ENCODE measurements at regions not wholly inside any gene's neighbourhood (a gene's known extent, or its start where the extent isn't known, plus 50 kb on each side); places are given as distances from the start of the nearest gene placed in this dataset.

DNA sequence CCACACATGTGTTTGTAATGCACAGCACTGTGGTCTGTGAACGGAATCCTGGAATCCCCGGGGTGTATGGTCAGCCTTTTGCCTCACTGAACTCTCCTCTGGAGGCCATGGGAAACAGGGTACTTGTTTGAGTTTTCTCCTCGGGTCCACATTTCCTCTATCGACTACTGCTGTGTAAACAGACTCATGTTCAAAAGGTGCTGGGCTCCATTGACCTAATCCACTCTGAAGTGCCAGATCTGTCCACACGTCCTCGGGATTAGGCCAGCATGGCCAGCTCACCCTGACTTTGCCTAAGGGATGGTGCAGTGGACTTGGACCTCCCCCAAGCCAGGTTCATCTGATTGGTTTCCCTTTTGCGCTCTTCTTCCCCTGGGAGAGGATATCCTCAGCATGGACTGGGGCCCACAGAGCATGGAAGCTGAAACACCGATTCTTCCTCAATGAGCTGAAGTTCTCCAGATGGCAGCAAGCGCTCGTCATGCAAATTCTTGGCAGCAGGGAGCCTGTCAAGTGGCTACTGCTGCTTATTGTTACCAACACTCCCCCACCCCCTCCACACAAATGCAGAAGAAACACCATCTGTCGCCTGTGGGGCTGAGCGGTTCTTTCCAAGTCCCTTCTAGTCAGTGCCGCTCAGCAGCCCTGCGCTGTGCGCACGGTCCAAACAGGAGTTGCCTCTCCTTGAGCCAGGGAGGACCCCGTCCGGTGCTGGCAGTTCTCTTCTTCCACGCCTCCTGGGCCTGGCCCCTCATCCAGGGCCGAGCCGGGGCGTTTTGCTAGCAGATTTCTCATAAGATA is 292.6 kb upstream of the MARCKS start:
- peak; percentile 93 for DNase-seq (ENCODE audit: low spot score)

DNA sequence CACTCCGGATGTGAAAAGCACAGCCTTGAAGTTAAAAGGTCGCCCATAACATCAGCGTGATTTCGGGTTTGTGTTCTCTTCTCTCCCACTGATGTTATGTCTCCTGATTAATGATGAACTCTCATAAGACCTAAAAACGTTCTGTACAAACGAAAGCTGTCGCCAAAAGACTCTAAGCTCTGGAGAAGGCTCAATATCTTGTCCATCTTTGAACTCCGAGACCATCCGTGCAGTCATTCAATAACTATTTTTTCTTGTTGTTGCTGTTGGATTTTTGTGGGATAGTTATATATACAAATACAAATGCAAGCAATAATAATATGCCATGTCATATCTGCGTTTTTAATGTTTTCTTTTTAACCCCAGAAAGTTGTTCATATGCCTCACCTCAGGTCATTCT is 291.8 kb upstream of the MARCKS start:
- no peak for DNase-seq (ENCODE audit: low spot score)

DNA sequence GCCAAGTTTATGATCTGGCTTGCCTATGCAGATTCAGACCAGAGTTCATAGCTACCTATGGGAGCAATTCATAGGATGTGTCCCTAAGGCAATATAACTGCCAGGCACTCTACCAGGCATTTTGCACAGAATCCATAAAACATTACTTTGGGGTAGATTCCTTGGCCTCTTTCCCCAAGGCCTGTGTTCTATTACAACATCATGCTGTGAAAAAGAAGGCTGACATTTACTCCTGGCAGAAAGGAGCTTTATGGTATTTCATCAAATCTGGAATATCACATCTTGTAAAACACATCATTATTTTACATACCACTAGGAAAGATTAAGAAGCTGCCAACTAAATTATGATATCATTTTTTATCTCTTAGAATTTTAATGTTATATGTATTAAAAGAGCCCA is 287.0 kb upstream of the MARCKS start:
- DNase-seq (ENCODE audit: low spot score) = no peak

DNA sequence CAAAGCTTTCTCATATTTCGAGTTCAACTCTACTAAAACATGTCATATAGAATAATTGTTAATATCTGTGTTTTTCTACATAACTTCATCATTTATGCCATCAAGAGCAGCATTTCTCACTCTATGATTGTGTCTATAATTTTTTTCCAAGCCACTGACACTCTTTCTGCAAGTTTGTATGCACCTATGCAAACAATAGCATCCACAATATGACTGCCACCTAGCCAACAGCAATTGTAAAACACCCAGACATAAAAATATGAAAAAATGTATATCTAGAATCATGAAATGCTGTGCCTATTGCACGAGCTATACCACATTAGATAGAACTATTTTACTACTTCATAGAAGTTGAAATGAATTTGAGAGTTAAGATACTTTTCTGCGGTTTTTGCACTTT is 286.5 kb upstream of the MARCKS start:
- no peak for DNase-seq (ENCODE audit: low spot score)

DNA sequence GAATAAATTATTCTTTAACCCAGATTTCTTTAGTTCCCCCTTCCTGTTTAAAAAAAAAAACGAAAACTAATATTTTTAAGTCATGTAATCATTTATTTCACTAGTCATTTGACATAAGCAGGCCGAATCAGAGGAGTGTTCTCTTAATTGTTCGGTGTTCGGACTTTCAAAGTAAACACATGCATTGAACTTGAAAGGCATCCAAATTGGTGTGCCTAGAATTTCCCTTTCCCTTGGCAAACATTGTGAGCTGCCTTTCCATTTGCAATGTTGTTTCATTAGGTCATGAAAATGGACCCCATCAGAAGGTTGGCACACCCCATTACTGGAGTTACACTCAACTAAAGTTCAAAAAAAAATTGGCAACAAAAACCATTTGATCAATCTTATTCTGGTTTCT is 283.0 kb upstream of the MARCKS start:
- DNase-seq (ENCODE audit: low spot score) = no peak

DNA sequence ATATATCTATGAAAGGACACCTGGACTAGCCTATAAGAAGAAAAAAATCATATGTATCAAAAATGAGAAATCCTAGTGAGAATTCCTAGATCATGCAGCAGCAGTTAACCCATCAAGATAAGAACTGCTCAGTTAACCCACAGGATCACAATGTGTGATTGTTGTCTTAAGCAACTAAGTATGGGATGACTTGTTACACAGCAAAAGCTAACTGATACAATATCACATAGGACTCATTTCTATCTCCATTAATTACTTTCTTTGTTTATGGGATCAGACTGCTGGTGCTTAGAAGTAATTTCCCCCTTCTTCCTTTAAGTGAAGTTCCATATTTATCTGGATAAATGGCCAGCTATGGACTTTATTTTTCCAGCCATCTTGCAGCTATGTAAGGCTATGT is 280.8 kb upstream of the MARCKS start:
- no peak for DNase-seq (ENCODE audit: low spot score)

DNA sequence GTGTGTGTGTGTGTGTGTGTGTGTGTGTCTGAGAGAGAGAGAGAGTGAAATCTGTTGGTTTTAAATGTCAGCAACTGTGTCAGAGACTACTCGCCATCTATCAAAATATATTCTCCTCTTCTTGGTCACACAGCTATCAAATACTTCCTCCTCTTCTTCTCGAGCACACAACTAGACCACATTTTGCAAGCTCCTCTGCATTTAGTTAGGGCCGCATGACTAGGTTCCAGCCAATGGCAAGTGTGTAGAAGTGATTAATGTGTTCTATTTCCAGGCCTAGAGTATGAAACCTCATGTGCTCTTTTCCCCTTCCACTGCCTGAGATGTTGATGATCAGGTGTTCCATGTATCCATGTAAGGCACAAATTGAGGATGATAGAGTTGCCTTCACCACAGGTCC is 278.5 kb upstream of the MARCKS start:
- no peak for DNase-seq (ENCODE audit: low spot score)

DNA sequence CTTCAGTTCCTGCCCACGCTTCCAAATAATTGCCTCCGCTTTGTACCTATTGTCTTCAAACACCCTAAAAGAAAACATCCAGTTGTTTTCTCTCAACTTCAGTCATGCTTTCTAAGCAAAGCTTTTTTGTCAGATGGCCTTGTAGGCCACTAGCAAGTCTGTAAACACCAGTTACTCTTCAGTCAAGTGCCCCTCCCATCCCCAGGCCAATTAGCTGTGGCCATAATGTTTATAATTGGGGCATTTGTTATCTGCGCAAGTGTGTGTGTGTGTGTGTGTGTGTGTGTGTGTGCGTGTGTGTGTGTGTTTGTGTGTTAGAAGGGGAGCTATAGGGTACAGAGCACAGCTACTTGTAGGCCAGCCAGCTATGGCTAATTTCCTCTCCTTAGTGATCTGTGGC is 272.4 kb upstream of the MARCKS start:
- DNase-seq (ENCODE audit: low spot score) = no peak

DNA sequence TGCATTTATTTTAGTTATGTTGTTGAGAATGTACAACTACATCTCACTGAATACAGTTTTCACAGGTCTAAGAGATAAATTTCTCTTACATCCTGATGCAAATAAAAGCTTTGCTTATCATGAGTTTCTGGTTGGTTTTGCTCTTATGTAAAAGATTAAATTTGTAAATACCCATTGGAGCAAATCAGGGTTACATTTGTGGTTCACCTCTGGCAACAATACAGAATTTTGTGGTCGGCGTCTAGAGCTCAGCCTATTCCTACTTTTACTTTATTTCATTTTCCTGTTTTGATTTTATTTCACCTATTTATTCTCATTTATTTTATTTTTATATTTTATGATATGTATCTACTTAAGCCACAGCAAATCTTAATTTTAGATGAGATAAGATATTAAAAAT is 271.9 kb upstream of the MARCKS start:
- DNase-seq (ENCODE audit: low spot score) = no peak

DNA sequence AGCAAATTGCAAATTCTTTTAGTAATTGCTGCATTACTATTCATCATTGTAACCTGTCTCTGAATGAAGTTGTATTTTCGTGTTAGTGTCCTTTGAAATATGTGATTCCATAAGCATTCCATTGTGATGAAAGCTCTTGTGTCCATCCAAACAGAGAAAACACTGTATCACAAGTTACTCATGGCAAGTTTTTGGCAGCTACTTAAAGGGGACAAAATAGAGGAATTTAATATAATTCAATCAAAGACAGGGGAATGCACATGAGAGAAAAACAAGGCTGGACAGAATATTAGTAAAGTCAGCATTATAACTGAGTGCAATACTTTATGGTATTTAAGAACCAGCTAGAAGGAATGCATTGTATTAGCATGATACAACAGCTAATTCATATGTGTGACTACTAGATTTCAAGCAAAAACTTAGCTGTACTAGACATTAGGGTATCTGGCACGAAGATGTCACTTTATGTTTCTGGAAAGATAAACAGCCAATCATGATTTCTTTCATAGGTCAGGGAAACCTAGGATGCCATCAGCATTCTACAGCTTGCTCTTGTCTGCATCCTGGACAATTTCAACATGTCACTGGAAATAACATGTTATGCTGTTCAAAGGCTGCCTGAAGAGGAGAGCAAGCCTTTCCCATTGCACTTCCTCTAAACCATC is 270.6 kb upstream of the MARCKS start:
- no peak for DNase-seq (ENCODE audit: low spot score)

DNA sequence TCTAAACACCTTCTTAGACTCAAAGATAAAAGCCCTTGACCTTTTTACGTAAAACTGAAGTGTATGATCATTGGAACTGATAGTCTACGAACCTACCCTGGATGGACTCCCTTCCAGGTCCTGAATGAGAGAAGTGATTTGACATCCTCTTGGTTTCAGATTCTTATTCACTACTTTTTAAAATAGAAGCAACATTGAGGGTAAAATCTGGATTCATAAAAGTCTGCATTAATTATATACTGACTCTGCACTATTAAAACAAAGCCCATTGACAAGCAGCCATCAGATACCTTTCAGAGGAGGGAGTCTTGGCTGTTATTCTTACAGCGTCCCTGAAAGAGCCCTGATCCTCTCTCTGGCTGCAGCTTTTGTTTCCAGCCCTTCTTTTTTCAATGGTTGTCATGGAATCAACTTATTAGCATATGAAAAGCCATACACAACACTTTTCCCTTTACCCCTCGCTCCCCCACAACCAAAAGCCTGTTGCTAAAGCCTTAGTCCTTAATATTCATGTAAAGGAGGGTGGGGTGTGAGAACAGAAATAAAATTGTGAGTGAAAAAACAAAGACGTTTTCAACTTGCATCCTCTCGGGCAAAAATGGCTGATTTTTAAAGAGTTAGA is 270.0 kb upstream of the MARCKS start:
- DNase-seq (ENCODE audit: low spot score) = peak; percentile 74

DNA sequence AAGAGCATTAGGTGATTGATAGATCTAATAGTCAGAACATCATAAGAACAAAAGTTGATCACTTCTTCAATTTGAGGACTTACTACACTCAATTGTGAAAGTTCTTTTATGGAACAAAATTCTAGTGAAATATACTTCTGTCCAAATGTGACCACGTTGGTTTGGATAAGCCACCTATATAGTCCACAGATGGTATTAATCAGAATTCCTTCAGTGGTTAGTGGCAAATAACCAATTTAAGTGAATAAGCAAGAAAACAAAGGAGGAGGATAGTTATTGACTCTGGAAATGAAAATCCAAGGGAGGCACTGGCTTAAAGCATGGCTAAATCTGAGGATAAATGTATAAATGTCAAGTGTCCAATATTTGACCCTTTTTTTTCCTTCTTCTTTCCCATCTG is 268.5 kb upstream of the MARCKS start:
- no peak for DNase-seq (ENCODE audit: low spot score)

DNA sequence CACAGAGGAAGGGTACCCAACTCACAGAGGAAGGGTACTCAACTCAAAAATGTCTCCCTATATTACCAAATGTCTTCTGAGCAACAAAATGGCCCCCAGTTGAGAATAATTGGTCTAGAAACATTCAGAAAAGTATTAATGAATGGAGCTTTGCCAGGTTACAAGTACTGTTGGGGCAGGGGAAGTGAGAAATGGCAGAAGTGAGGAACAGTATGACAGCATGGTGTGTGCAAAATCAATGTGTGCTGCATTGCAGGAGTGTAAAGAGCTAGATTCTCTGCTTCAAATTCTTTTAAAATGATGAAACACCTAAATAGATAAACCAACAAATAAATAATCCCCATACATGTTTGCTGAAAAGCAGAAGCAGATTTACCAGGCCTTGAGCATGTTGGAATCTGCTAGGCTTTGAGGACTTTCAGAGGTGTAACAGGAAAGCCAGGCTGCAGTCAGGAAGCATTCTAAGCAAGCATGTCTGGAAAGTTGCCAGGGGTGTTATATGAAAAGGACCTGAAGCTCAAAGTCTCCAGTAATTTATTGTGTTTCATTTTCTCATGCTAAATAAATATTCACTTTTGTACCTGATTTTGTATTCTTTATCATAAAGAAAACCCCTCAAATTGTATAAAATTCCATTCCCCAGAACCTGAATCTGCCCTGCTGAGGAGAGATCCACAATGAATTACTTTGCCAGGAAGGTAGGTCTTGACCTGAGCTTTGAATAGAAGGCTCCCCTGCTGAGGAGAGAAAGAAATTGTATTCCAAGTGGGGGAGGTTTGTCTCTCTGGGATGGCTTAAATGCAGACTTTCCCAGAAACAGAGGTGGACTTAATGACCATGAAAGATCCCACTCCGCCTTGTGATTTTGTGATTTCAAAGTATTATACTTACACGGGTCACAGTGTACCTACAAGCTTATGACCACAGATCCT is 265.0 kb upstream of the MARCKS start:
- no peak for DNase-seq (ENCODE audit: low spot score)

DNA sequence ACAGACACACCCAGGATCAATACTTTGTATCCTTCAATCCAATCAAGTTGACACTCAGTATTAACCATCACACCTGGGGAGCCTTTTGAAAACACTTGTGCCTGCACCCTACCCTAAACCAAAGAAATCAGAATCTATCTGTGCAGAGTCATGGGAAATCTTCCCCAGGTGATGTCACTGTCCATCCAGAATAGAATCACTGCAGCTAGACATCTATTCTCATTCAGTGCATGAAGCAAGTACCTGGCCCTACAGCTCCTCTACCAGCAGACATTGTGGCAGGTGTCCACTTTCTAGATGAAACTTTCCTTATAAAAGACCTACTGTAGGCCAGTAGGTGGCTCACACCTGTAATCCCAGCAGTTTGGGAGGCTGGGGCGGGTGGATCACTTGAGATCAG is 262.4 kb upstream of the MARCKS start:
- no peak for DNase-seq (ENCODE audit: low spot score)

DNA sequence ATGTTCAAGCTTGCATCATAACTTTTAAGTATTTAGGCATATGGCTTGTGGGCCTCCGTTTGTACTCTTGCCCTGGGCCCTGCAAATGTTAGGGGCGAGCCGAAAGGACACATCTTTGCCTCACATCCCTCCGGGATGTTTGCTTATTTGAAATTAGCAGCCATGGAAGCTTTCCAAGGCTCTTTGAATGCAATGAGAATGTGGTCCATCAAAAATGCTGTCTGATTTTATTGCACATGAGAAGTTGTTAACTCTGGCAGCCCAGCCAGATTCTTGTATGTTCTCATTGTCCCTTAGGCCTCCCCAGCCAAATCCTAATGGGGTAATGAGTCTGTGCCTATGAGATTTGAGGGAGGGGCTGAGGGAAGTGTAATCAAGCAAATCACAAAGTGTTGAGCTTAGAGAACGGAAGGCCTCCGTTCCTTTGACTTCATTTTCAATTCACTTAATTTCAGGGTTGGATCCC is 261.2 kb upstream of the MARCKS start:
- no peak for DNase-seq (ENCODE audit: low spot score)

DNA sequence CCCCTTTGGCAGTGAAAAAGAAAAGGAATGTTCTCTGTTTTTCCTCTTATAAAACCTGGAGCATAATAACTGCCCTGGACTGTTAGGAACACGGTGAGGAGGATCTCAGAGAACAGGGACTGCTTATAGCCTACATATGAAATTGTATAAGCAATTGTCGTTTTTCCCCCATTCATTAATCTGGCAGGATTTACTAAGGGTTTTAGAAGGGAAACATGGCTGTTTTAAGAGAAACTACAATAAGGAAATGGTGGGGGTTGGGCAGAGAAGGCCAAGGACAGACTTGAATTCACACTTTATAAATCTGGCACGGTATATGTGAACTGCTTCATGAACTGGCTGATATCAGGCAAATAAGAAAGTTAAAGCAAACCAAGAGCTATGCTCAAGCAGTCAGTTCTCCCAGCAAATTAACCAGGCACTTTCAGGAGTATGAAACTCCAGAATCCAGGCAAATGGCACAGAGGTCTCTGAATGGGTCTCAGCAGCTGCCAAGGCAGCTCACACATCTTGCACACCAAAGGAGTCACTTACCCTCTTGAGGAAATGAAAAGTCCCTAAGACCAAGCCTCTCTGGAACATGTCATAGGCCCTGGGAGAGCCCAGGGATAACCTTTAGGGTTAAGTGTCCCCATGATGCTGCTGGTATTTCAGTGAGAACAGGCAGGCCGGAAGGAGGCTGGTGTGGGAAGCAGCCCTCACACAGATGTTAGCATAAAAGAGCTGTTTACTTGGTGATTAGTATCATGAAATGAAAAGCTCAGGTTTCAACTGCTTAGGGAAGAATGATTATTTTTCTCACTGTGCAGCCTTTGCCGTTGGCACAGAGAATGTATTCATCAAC is 260.5 kb upstream of the MARCKS start:
- no peak for DNase-seq (ENCODE audit: low spot score)

DNA sequence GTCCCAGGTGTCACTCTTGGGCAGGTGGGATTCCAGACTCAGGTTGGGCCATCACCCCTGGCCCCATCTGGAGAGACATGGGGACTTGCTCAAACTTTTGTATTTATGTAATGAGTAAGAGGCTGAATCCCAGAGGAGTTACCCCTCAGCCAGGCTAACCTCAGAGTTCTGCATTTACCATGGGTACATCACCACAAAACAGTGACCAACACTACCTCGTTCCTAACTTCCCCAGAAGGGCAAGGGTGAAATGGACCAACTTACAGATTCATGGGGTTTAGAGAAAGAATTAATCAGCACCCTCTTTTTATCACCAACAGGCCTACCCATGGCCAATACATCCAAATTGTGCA is 259.9 kb upstream of the MARCKS start:
- DNase-seq (ENCODE audit: low spot score) = no peak

DNA sequence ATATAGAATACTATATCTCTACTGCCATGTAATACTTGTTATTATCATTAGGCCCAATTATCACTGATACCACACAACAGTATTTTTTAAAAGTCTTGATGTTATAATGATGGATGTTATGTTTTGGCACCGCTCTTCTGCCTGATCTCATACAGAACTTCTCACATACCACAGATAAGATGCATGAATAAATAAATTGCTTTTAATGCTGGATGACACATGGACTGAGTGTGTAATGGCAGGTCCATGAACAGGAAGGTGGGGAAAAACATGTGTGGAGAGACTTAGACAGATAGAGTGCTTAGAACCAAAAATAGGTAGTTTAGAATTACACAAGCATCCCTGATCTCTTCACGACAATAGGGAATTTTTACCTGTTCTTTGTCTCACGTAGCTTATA is 258.4 kb upstream of the MARCKS start:
- no peak for DNase-seq (ENCODE audit: low spot score)

DNA sequence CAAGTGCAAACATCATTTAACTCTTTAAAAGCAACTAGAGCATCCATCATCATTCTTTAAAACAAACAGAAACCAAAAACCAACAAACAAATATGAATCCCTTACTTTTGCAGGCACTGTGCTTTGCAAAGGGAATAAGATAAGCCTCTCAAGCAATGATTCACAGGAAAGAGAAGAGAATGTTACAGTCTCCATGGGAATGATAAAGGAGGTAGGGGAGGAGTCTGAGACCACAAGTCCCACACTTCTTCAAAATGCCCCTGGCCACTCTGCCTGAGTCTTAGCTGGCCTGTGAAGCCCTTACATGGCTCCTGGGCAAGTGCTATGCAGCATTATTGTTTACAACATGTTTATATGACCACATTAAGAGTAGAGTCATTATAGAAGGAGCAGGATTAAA is 257.7 kb upstream of the MARCKS start:
- no peak for DNase-seq (ENCODE audit: low spot score)

DNA sequence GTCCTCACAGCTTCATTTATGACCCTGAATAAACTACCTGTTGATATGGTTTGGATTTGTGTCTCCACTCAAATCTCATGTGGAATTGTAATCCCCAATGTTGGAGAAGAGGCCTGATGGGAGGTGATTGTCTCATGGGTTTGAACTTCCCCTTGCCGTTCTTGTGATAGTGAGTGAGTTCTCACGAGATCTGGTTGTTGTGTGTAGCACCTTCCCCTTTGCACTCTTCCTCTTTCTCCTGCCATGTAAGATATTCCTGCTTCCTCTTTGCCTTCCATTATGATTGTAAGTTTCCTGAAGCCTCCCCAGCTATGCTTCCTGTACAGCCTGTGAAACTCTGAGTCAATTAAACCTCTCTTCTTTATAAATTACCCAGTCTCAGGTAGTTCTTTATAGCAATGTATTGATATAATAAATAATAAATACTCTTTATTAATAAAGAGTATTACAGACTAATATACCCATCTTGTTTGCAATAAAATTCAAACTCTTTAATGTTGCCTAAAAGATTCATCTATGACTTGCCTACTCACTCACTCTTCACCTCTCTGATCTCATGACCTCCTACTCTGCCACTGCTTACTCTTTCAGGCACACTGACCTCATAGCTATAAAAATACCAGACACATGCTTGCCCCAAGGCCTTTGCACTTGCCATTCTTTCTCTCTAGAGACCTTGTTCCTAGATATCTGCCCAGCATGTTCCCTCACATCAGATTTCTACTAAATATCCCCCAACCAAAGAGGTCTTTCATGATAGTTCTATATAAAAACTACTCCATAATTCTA is 256.4 kb upstream of the MARCKS start:
- no peak for DNase-seq (ENCODE audit: low spot score)

All from pons (tissue), 1 donor.